ENCODE measurements at regions not wholly inside any gene's neighbourhood (a gene's known extent, or its start where the extent isn't known, plus 50 kb on each side); places are given as distances from the start of the nearest gene placed in this dataset.

GRCh38 chr2:2904721-2905350 lies 472.8 kb downstream of the EIPR1 start:
- TF ChIP-seq CTCF (IDR thresholded peaks at IDR 0.05) (no peak), POLR2AphosphoS5 (IDR thresholded peaks at IDR 0.05) (no peak), POLR2A (IDR thresholded peaks at IDR 0.05) (no peak)
